PC-9 (cell line): ENCODE measurements at regions not wholly inside any gene's neighbourhood (a gene's known extent, or its start where the extent isn't known, plus 50 kb on each side); places are given as distances from the start of the nearest gene placed in this dataset.

Source experiments
- BruUV-seq: library from RNA; stranded (reverse); fragments of 400-500 nt; replicated peaks from 2 replicates; lab custom pipeline; 2021; lab: Mats Ljungman, UMichigan
- CTCF ChIA-PET: fragments of 300-600 bp; sonication (Branson Sonifier 250); formaldehyde crosslinking; loops from one replicate; lab custom pipeline; 2022; ENCODE audit warnings: antibody characterized with exemption; lab: Charles Lee
- POLR2A ChIA-PET: fragments of 300-600 bp; sonication (Branson Sonifier 250); formaldehyde crosslinking; loops from one replicate; lab custom pipeline; 2022; ENCODE audit warnings: antibody characterized with exemption; ENCODE audit not compliant: unreplicated experiment; lab: Charles Lee
- DNase-seq, 2 experiments: peaks; one replicate each; pipeline versions ENCODE4 v3.0.0 to v3.0.0-alpha.2; 2015 to 2022; ENCODE audit warnings: mixed read lengths in 1 of 2
- H2AFZ ChIP-seq: fragments of 200-600 bp; sonication (generic); 2 replicates; pipeline ENCODE4 v1.8.1; 2017; ENCODE audit warnings: antibody characterized with exemption
- H3F3A ChIP-seq: fragments of 200-600 bp; sonication (generic); 2 replicates; pipeline ENCODE4 v1.8.1; 2017; ENCODE audit warnings: antibody characterized with exemption, mild to moderate bottlenecking, low read depth; ENCODE audit not compliant: insufficient read depth
- H3K27ac ChIP-seq: fragments of 200-600 bp; sonication (generic); 2 replicates; pipeline ENCODE4 v1.6.1; 2016; ENCODE audit warnings: mixed run types
- H3K27me3 ChIP-seq: fragments of 200-600 bp; sonication (generic); 2 replicates; pipeline ENCODE4 v1.6.1; 2016; ENCODE audit warnings: low read depth, mixed run types; ENCODE audit not compliant: insufficient read depth
- H3K36me3 ChIP-seq: fragments of 200-600 bp; sonication (generic); 2 replicates; pipeline ENCODE4 v1.6.1; 2016; ENCODE audit warnings: low read depth, mixed run types
- H3K4me1 ChIP-seq: fragments of 200-600 bp; sonication (generic); replicated peaks from 2 replicates; pipeline ENCODE4 v1.6.1; 2016; ENCODE audit warnings: mixed run types; ENCODE audit not compliant: insufficient read depth
- H3K4me2 ChIP-seq: fragments of 200-600 bp; sonication (generic); 2 replicates; pipeline ENCODE4 v1.6.1; 2017; ENCODE audit warnings: mixed run types
- H3K4me3 ChIP-seq: fragments of 200-600 bp; sonication (generic); 2 replicates; pipeline ENCODE4 v1.6.1; 2016; ENCODE audit warnings: mixed run types
- H3K79me2 ChIP-seq: fragments of 200-600 bp; sonication (generic); 2 replicates; pipeline ENCODE4 v1.6.1; 2017; ENCODE audit warnings: low read depth, mixed run types
- H3K9me2 ChIP-seq: fragments of 200-600 bp; sonication (generic); 2 replicates; pipeline ENCODE4 v1.8.1; 2017; ENCODE audit warnings: mild to moderate bottlenecking; ENCODE audit not compliant: insufficient read depth
- H3K9me3 ChIP-seq: fragments of 200-600 bp; sonication (generic); 2 replicates; pipeline ENCODE4 v1.8.1; 2016; ENCODE audit warnings: low read depth; ENCODE audit not compliant: insufficient read depth
- H4K20me1 ChIP-seq: fragments of 200-600 bp; sonication (generic); 2 replicates; pipeline ENCODE4 v1.8.1; 2017; ENCODE audit not compliant: insufficient read depth
- CTCF ChIP-seq: fragments of 200-600 bp; sonication (generic); conservative IDR thresholded peaks from 2 replicates; pipeline ENCODE4 v1.6.1; 2017; ENCODE audit warnings: mixed run types, antibody characterized with exemption, mild to moderate bottlenecking, moderate library complexity
- EZH2 ChIP-seq: fragments of 200-600 bp; sonication (generic); IDR thresholded peaks from 2 replicates; pipeline ENCODE4 v1.8.0; 2017; ENCODE audit warnings: antibody characterized with exemption, low read depth
- intact Hi-C: fragments of 100-400 bp; cut with micrococcal nuclease; formaldehyde crosslinking; loops from one replicate; pipeline ENCODE4 v1.10.0; 2022; ENCODE audit not compliant: unreplicated experiment

GRCh38 chr15:94925680-94926079 lies 694.3 kb downstream of the MCTP2 start:
- Histone ChIP-seq H3K27me3 (no peaks in the 10 kb centered on the region), H3K4me1 (no peaks in the 10 kb centered on the region), H3K27ac (no peak overlapping the region), H3K4me2 (no peak overlapping the region), H3F3A (no peaks in the 10 kb centered on the region), H3K36me3 (no peaks in the 10 kb centered on the region), H3K9me3 (no peaks in the 10 kb centered on the region), H2AFZ (no peak overlapping the region), H3K9me2 (no peaks in the 10 kb centered on the region), H3K4me3 (no peak overlapping the region), H4K20me1 (no peaks in the 10 kb centered on the region), H3K79me2 (no peaks in the 10 kb centered on the region)
- no TSS peak for BruUV-seq
- no peak for TF ChIP-seq EZH2
- TF ChIP-seq CTCF: no peak
- POLR2A ChIA-PET: no interaction called here
- intact Hi-C loops: no loop called here
- DNase-seq: no peak
- CTCF ChIA-PET: no interaction called here

DNA sequence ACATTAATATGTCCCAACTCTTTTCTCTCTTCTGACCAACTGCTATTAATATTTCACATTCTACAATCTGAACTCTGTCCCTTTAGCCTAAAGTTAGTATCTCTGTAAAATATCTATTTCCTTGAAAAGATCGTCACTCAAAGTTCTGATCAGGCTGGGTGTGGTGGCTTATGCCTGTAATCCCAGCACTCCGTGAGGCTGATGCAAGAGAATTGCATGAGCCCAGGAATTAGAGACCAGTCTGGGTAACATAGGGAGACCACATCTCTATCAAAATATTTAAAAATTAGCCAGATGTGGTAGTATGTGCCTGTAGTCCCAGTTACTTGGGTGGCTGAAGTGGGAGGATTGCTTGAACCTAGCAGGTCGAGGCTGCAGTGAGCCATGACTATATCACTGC lies 695.6 kb downstream of the MCTP2 start:
- intact Hi-C loops: no loop called here
- Histone ChIP-seq H3K27ac (no peak overlapping the region), H3K9me3 (no peaks in the 10 kb centered on the region), H3K4me2 (no peak overlapping the region), H3K4me1 (no peaks in the 10 kb centered on the region), H4K20me1 (no peaks in the 10 kb centered on the region), H3F3A (no peaks in the 10 kb centered on the region), H3K4me3 (no peak overlapping the region), H3K27me3 (no peaks in the 10 kb centered on the region), H3K36me3 (no peaks in the 10 kb centered on the region), H3K79me2 (no peaks in the 10 kb centered on the region), H2AFZ (no peak overlapping the region), H3K9me2 (no peaks in the 10 kb centered on the region)
- no TSS peak for BruUV-seq
- ChIA-PET POLR2A (no interaction called here), CTCF (no interaction called here)
- no peak for DNase-seq
- TF ChIP-seq CTCF (no peak), EZH2 (no peak)

- H2AFZ ChIP-seq: no peak overlapping the region
- DNase-seq: no peak
- H3K4me1 ChIP-seq: no peaks in the 10 kb centered on the region
- TF ChIP-seq CTCF: no peak
- no peak for TF ChIP-seq EZH2
- H4K20me1 ChIP-seq: no peaks in the 10 kb centered on the region
- H3F3A ChIP-seq: no peaks in the 10 kb centered on the region
- H3K36me3 ChIP-seq: no peaks in the 10 kb centered on the region
- intact Hi-C loops: no loop called here
- H3K4me3 ChIP-seq: no peak overlapping the region
- H3K27ac ChIP-seq: no peak overlapping the region
- no TSS peak for BruUV-seq
- H3K9me2 ChIP-seq: no peaks in the 10 kb centered on the region
- ChIA-PET CTCF (no interaction called here), POLR2A (no interaction called here)
- H3K9me3 ChIP-seq: no peaks in the 10 kb centered on the region
- H3K79me2 ChIP-seq: no peaks in the 10 kb centered on the region
- no peaks in the 10 kb centered on the region for H3K27me3 ChIP-seq
- no peak overlapping the region for H3K4me2 ChIP-seq
Observed at GRCh38 chr15:94929282-94929681, 697.9 kb downstream of the MCTP2 start.
